ENCODE measurements at regions not wholly inside any gene's neighbourhood (a gene's known extent, or its start where the extent isn't known, plus 50 kb on each side); places are given as distances from the start of the nearest gene placed in this dataset.

- no peak for DNase-seq
These were observed 660.4 kb downstream of the VRK1 start for GRCh38 chr14:97457575-97458085.

- DNase-seq, result no peak
These were observed 661.1 kb downstream of the VRK1 start for GRCh38 chr14:97458255-97458654.

- no peak for DNase-seq
These were observed 661.7 kb downstream of the VRK1 start for GRCh38 chr14:97458661-97459579.

GRCh38 chr14:97462081-97462480 is 664.9 kb downstream of the VRK1 start:
- DNase-seq, result no peak

GRCh38 chr14:97468220-97468619 is 671.0 kb downstream of the VRK1 start:
- DNase-seq, result no peak

- DNase-seq, result no peak
These were observed 680.2 kb downstream of the VRK1 start for GRCh38 chr14:97477353-97477752.

GRCh38 chr14:97485201-97485600 is 688.0 kb downstream of the VRK1 start:
- DNase-seq, result no peak

- DNase-seq, result no peak
These were observed 689.5 kb downstream of the VRK1 start for GRCh38 chr14:97486601-97487120.

- no peak for DNase-seq
These were observed 692.6 kb downstream of the VRK1 start for GRCh38 chr14:97489750-97490149.

- no peak for DNase-seq
These were observed 693.4 kb downstream of the VRK1 start for GRCh38 chr14:97490521-97491070.

GRCh38 chr14:97491697-97492096 is 694.5 kb downstream of the VRK1 start:
- DNase-seq, result no peak

GRCh38 chr14:97499790-97500481 is 702.8 kb downstream of the VRK1 start:
- DNase-seq, result no peak

- no peak for DNase-seq
These were observed 709.4 kb downstream of the VRK1 start for GRCh38 chr14:97506626-97507025.

- DNase-seq, result no peak
These were observed 716.7 kb downstream of the VRK1 start for GRCh38 chr14:97513891-97514290.

- DNase-seq, result no peak
These were observed 720.5 kb downstream of the VRK1 start for GRCh38 chr14:97517566-97518234.

- no peak for DNase-seq
These were observed 726.8 kb downstream of the VRK1 start for GRCh38 chr14:97523936-97524335.

GRCh38 chr14:97524589-97525319 is 727.6 kb downstream of the VRK1 start:
- no peak for DNase-seq

- no peak for DNase-seq
These were observed 730.8 kb downstream of the VRK1 start for GRCh38 chr14:97527993-97528392.

- DNase-seq, result no peak
These were observed 734.9 kb downstream of the VRK1 start for GRCh38 chr14:97532052-97532451.

- no peak for DNase-seq
These were observed 739.2 kb downstream of the VRK1 start for GRCh38 chr14:97536421-97536820.

- no peak for DNase-seq
These were observed 741.7 kb downstream of the VRK1 start for GRCh38 chr14:97538749-97539410.

- no peak for DNase-seq
These were observed 742.2 kb downstream of the VRK1 start for GRCh38 chr14:97539411-97539795.
